IMR-90 (cell line): ENCODE measurements at regions not wholly inside any gene's neighbourhood (a gene's known extent, or its start where the extent isn't known, plus 50 kb on each side); places are given as distances from the start of the nearest gene placed in this dataset.

Experiments
- BHLHE40 ChIP-seq: fragments of 150-350 bp; IDR thresholded peaks from 2 replicates; pipeline ENCODE4 v1.6.1; 2016; ENCODE audit warnings: mild to moderate bottlenecking, low read depth, low read length
- CTCF ChIP-seq: conservative IDR thresholded peaks from 2 replicates; pipeline ENCODE4 v1.5.1; 2012; ENCODE audit warnings: mild to moderate bottlenecking, low read depth, low read length, improper control_type of control experiment
- POLR2A ChIP-seq: IDR thresholded peaks from 2 replicates; pipeline ENCODE4 v1.6.1; 2012; ENCODE audit warnings: mild to moderate bottlenecking, low read depth, low read length

DNA sequence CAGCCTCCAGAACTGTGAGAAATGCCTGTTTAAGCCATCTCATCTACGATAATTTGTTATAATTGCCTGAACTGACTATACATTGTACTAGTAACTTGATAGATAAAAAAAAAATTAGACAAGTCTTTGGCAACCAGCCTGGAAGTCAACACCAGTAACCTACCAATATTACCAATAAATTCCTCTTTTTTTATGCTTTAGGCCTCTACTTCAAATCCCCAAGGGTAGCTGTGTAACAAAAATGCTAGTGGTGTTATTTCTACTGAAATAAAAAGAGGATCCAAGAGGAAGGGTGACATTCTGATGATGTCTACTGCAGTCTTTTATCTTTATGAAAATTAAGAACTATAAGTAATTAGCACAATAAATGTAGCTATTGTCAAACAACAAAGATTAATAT, 151.7 kb upstream of the SAMSN1 start:
- TF ChIP-seq CTCF (no peak), POLR2A (no peak), BHLHE40 (no peak)
